WTC11 (cell line): ENCODE measurements at regions not wholly inside any gene's neighbourhood (a gene's known extent, or its start where the extent isn't known, plus 50 kb on each side); places are given as distances from the start of the nearest gene placed in this dataset.

ENCODE experiments used
- ATAC-seq: fragments of 200-7000 bp; cut with Tn5 transposase; 2 replicates; pipeline ENCODE4 v1.10.0; 2021; ENCODE audit warnings: mild to moderate bottlenecking, moderate library complexity
- CTCF ChIA-PET: fragments of 300-600 bp; sonication (Branson Sonifier 250); formaldehyde crosslinking; loops from one replicate; lab custom pipeline; 2021; ENCODE audit warnings: antibody characterized with exemption; lab: Charles Lee
- POLR2A ChIA-PET: fragments of 350-600 bp; sonication (Branson Sonifier 250); formaldehyde crosslinking; loops from one replicate; lab custom pipeline; 2021; ENCODE audit warnings: antibody characterized with exemption; lab: Charles Lee
- DNase-seq: peaks from one replicate; pipeline ENCODE4 v3.0.0; 2021; ENCODE audit warnings: low spot score
- H3K27ac Mint-ChIP-seq: 2 replicates; pipeline ENCODE4 v1.8.0; 2021; ENCODE audit warnings: mixed read lengths
- H3K27me3 Mint-ChIP-seq: 2 replicates; pipeline ENCODE4 v1.8.0; 2021; ENCODE audit warnings: low read depth, mild to moderate bottlenecking, moderate library complexity, mixed read lengths
- H3K36me3 Mint-ChIP-seq: 2 replicates; pipeline ENCODE4 v1.8.0; 2021; ENCODE audit warnings: mixed read lengths
- H3K4me1 Mint-ChIP-seq: 2 replicates; pipeline ENCODE4 v1.8.0; 2022; ENCODE audit warnings: mixed read lengths
- H3K4me3 Mint-ChIP-seq: 2 replicates; pipeline ENCODE4 v1.8.0; 2021; ENCODE audit warnings: mild to moderate bottlenecking, moderate library complexity, mixed read lengths
- H3K9me3 Mint-ChIP-seq: 2 replicates; pipeline ENCODE4 v1.8.0; 2021; ENCODE audit warnings: mixed read lengths
- ARID4B ChIP-seq: sonication (generic); formaldehyde crosslinking; IDR thresholded peaks from 2 replicates; pipeline ENCODE4 v1.8.0; 2023; ENCODE audit warnings: missing genetic modification reagents, mild to moderate bottlenecking, borderline replicate concordance
- ATF1 ChIP-seq: sonication (generic); formaldehyde crosslinking; IDR thresholded peaks from 2 replicates; pipeline ENCODE4 v1.8.1; 2023; ENCODE audit warnings: mild to moderate bottlenecking, moderate library complexity, missing genetic modification reagents
- E2F5 ChIP-seq: sonication (generic); formaldehyde crosslinking; IDR thresholded peaks from 2 replicates; pipeline ENCODE4 v1.8.1; 2022; ENCODE audit warnings: mild to moderate bottlenecking, moderate library complexity, missing genetic modification reagents
- MXD4 ChIP-seq: fragments of 250-450 bp; sonication (Bioruptor Pico); IDR thresholded peaks from 2 replicates; pipeline ENCODE4 v1.8.0; 2021; ENCODE audit warnings: mild to moderate bottlenecking, moderate library complexity, borderline replicate concordance
- MYBL2 ChIP-seq: sonication (generic); formaldehyde crosslinking; IDR thresholded peaks from 2 replicates; pipeline ENCODE4 v1.8.1; 2023; ENCODE audit warnings: mild to moderate bottlenecking, moderate library complexity, missing genetic modification reagents
- NFYB ChIP-seq: sonication (generic); formaldehyde crosslinking; conservative IDR thresholded peaks from 2 replicates; pipeline ENCODE4 v1.8.0; 2022; ENCODE audit warnings: low read depth, missing genetic modification reagents
- PREB ChIP-seq: sonication (generic); formaldehyde crosslinking; IDR thresholded peaks from 2 replicates; pipeline ENCODE4 v1.8.1; 2022; ENCODE audit warnings: mild to moderate bottlenecking, missing genetic modification reagents, moderate library complexity, borderline replicate concordance
- PRRX2 ChIP-seq: fragments of 250-450 bp; sonication (Bioruptor Pico); IDR thresholded peaks from 2 replicates; pipeline ENCODE4 v1.8.0; 2021; ENCODE audit warnings: mild to moderate bottlenecking
- USF2 ChIP-seq: sonication (generic); formaldehyde crosslinking; IDR thresholded peaks from 2 replicates; pipeline ENCODE4 v1.8.1; 2023; ENCODE audit warnings: mild to moderate bottlenecking, missing genetic modification reagents, moderate library complexity
- ZNF232 ChIP-seq: sonication (generic); formaldehyde crosslinking; IDR thresholded peaks from 2 replicates; pipeline ENCODE4 v1.8.0; 2022; ENCODE audit warnings: mild to moderate bottlenecking, missing genetic modification reagents
- ZNF532 ChIP-seq: fragments of 250-450 bp; sonication (Bioruptor Pico); IDR thresholded peaks from 2 replicates; pipeline ENCODE4 v1.9.0; 2021; ENCODE audit warnings: mild to moderate bottlenecking, borderline replicate concordance
- TF ChIP-seq, protein P1 (sequence below): sonication (generic); formaldehyde crosslinking; IDR thresholded peaks from 2 replicates; pipeline ENCODE4 v1.8.1; 2022; ENCODE audit warnings: missing genetic modification reagents, borderline replicate concordance

GRCh38 chr18:75652528-75652927 is 225.0 kb upstream of the SMIM21 start:
- CTCF ChIA-PET = no interaction called here
- POLR2A ChIA-PET = no interaction called here
- H3K9me3 Mint-ChIP-seq = peaks cover 14% of the 10 kb centered on the region
- peaks cover 3% of the 10 kb centered on the region; the same call in 1 of the 2 replicates for H3K36me3 Mint-ChIP-seq
- H3K4me1 Mint-ChIP-seq = peaks cover 41% of the 10 kb centered on the region
- no peak overlapping the region for H3K27ac Mint-ChIP-seq
- no peak for TF ChIP-seq MXD4 (CRISPR knock-in tag)
- TF ChIP-seq, all 79 proteins: peak for 0
- no peak overlapping the region for H3K4me3 Mint-ChIP-seq
- ATAC-seq (no peak), DNase-seq (no peak)
- peaks cover 8% of the 10 kb centered on the region for H3K27me3 Mint-ChIP-seq

GRCh38 chr18:75644871-75645270 is 217.4 kb upstream of the SMIM21 start:
- no peak overlapping the region for H3K27ac Mint-ChIP-seq
- ATAC-seq (no peak), DNase-seq (no peak)
- POLR2A ChIA-PET = no interaction called here
- no peak overlapping the region for H3K4me3 Mint-ChIP-seq
- H3K36me3 Mint-ChIP-seq = peaks cover 2% of the 10 kb centered on the region; the same call in 1 of the 2 replicates
- TF ChIP-seq ATF1 (CRISPR knock-in tag) = no peak
- no peak for TF ChIP-seq E2F5 (CRISPR knock-in tag)
- TF ChIP-seq MYBL2 = no peak
- no peak for TF ChIP-seq PREB
- TF ChIP-seq ARID4B (CRISPR knock-in tag) = no peak
- TF ChIP-seq, all 79 proteins: peak for 0
- Mint-ChIP-seq H3K4me1 (no peaks in the 10 kb centered on the region), H3K27me3 (peaks cover 2% of the 10 kb centered on the region; the same call in 1 of the 2 replicates), H3K9me3 (peaks cover 26% of the 10 kb centered on the region)
- CTCF ChIA-PET = no interaction called here

DNA sequence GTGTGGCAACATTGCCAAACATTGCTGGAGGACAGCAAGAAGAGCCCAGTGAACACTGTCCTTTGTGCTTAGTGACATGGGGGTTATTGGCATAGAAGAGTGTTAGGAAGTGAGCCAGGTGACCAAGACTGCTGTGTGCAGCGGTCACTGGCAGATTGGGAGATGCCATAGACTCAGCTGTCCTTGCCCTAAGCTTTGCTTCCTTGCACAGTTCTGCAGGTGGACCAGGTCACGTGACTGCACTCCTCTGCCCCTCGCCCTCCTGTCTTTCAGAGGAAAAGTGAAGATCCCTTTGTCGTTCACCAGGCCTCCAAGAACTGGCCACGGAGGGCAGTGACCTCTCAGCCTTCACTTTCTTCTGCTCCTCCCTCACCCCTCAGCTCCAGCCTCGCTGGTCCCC is 215.6 kb upstream of the SMIM21 start:
- no peak for ATAC-seq

More for the DNA sequence above, 215.6 kb upstream of the SMIM21 start:
- TF ChIP-seq ZNF232 (CRISPR knock-in tag) (no peak), USF2 (no peak), ZNF532 (no peak), NFYB (CRISPR knock-in tag) (no peak), PRRX2 (CRISPR knock-in tag) (no peak)
- TF ChIP-seq, protein P1, sequence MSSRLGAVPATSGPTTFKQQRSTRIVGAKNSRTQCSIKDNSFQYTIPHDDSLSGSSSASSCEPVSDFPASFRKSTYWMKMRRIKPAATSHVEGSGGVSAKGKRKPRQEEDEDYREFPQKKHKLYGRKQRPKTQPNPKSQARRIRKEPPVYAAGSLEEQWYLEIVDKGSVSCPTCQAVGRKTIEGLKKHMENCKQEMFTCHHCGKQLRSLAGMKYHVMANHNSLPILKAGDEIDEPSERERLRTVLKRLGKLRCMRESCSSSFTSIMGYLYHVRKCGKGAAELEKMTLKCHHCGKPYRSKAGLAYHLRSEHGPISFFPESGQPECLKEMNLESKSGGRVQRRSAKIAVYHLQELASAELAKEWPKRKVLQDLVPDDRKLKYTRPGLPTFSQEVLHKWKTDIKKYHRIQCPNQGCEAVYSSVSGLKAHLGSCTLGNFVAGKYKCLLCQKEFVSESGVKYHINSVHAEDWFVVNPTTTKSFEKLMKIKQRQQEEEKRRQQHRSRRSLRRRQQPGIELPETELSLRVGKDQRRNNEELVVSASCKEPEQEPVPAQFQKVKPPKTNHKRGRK (CRISPR knock-in tag) = no peak
- TF ChIP-seq, all 79 proteins: peak for 0
- Mint-ChIP-seq H3K4me1 (peaks cover 15% of the 10 kb centered on the region), H3K36me3 (peaks cover 2% of the 10 kb centered on the region; the same call in 1 of the 2 replicates), H3K27ac (no peak overlapping the region), H3K9me3 (peaks cover 26% of the 10 kb centered on the region), H3K4me3 (no peak overlapping the region), H3K27me3 (peaks cover 2% of the 10 kb centered on the region; the same call in 1 of the 2 replicates)
- DNase-seq = no peak
- CTCF ChIA-PET = no interaction called here
- POLR2A ChIA-PET = no interaction called here
